Ishikawa (cell line): ENCODE measurements at regions not wholly inside any gene's neighbourhood (a gene's known extent, or its start where the extent isn't known, plus 50 kb on each side); places are given as distances from the start of the nearest gene placed in this dataset.

Experiments
- CEBPB ChIP-seq: IDR thresholded peaks from 2 replicates; pipeline ENCODE4 v1.6.1; 2012
- CREB1 ChIP-seq: IDR thresholded peaks from 2 replicates; pipeline ENCODE4 v1.6.1; 2012; ENCODE audit warnings: low read depth
- EGR1 ChIP-seq: IDR thresholded peaks from 2 replicates; pipeline ENCODE4 v1.6.1; 2012
- EP300 ChIP-seq: IDR thresholded peaks from 2 replicates; pipeline ENCODE4 v1.6.1; 2012; ENCODE audit warnings: borderline replicate concordance
- FOXM1 ChIP-seq: IDR thresholded peaks from 2 replicates; pipeline ENCODE4 v1.6.1; 2012; ENCODE audit warnings: low read depth, borderline replicate concordance
- NFIC ChIP-seq: IDR thresholded peaks from 2 replicates; pipeline ENCODE4 v1.6.1; 2012
- RAD21 ChIP-seq: IDR thresholded peaks from 2 replicates; pipeline ENCODE4 v1.6.1; 2012; ENCODE audit warnings: low read depth
- TAF1 ChIP-seq: IDR thresholded peaks from 2 replicates; pipeline ENCODE4 v1.6.1; 2012; ENCODE audit warnings: low read depth, mild to moderate bottlenecking
- TEAD4 ChIP-seq: IDR thresholded peaks from 2 replicates; pipeline ENCODE4 v1.6.1; 2012
- YY1 ChIP-seq: IDR thresholded peaks from 2 replicates; pipeline ENCODE4 v1.6.1; 2012; ENCODE audit warnings: low read depth
- TF ChIP-seq, protein P1 (sequence below): IDR thresholded peaks from 2 replicates; pipeline ENCODE4 v1.6.1; 2012
- TF ChIP-seq, protein P2 (sequence below): IDR thresholded peaks from 2 replicates; pipeline ENCODE4 v1.6.1; 2012
- TF ChIP-seq, protein P3 (sequence below): IDR thresholded peaks from 2 replicates; pipeline ENCODE4 v1.6.1; 2012; ENCODE audit warnings: low read depth, mild to moderate bottlenecking

- no peak for TF ChIP-seq CEBPB
- no peak for TF ChIP-seq TAF1
- no peak for TF ChIP-seq EP300
- TF ChIP-seq, protein P1, sequence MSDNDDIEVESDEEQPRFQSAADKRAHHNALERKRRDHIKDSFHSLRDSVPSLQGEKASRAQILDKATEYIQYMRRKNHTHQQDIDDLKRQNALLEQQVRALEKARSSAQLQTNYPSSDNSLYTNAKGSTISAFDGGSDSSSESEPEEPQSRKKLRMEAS = no peak
- TF ChIP-seq NFIC = no peak
- TF ChIP-seq, protein P2, sequence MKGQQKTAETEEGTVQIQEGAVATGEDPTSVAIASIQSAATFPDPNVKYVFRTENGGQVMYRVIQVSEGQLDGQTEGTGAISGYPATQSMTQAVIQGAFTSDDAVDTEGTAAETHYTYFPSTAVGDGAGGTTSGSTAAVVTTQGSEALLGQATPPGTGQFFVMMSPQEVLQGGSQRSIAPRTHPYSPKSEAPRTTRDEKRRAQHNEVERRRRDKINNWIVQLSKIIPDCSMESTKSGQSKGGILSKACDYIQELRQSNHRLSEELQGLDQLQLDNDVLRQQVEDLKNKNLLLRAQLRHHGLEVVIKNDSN = no peak
- no peak for TF ChIP-seq FOXM1
- TF ChIP-seq RAD21 = no peak
- TF ChIP-seq EGR1 = no peak
- TF ChIP-seq YY1 = no peak
- TF ChIP-seq TEAD4 = no peak
- TF ChIP-seq, protein P3, sequence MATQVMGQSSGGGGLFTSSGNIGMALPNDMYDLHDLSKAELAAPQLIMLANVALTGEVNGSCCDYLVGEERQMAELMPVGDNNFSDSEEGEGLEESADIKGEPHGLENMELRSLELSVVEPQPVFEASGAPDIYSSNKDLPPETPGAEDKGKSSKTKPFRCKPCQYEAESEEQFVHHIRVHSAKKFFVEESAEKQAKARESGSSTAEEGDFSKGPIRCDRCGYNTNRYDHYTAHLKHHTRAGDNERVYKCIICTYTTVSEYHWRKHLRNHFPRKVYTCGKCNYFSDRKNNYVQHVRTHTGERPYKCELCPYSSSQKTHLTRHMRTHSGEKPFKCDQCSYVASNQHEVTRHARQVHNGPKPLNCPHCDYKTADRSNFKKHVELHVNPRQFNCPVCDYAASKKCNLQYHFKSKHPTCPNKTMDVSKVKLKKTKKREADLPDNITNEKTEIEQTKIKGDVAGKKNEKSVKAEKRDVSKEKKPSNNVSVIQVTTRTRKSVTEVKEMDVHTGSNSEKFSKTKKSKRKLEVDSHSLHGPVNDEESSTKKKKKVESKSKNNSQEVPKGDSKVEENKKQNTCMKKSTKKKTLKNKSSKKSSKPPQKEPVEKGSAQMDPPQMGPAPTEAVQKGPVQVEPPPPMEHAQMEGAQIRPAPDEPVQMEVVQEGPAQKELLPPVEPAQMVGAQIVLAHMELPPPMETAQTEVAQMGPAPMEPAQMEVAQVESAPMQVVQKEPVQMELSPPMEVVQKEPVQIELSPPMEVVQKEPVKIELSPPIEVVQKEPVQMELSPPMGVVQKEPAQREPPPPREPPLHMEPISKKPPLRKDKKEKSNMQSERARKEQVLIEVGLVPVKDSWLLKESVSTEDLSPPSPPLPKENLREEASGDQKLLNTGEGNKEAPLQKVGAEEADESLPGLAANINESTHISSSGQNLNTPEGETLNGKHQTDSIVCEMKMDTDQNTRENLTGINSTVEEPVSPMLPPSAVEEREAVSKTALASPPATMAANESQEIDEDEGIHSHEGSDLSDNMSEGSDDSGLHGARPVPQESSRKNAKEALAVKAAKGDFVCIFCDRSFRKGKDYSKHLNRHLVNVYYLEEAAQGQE = no peak
- no peak for TF ChIP-seq CREB1
Observed at GRCh38 chr20:29430531-29430930, 1826.9 kb upstream of the DEFB115 start.
